ENCODE measurements at regions not wholly inside any gene's neighbourhood (a gene's known extent, or its start where the extent isn't known, plus 50 kb on each side); places are given as distances from the start of the nearest gene placed in this dataset.

DNA sequence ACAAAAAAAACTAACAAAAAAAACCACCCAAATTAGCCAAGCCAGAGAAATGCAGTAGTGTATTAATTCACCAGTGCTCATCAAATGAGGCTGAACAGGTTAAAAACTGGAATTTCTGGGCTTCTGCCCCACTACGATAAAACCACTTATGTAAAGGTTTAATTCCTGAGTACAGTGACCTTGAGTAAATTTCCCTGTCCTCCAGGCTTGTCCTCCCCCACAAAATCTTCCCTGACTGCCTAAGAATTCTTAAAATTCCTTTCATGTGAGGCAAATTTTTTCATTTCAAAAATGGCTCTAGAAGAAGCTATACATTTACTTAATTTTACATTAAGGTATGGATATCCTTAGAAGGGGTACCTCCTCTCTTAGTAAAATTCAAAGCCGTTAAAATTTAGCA, 80.1 kb upstream of the ID4 start:
- peak in 2 of 4 donors; percentile 24 to 37 for DNase-seq (ENCODE audit: low read depth in 4 of 4, low spot score in 3 of 4)

DNA sequence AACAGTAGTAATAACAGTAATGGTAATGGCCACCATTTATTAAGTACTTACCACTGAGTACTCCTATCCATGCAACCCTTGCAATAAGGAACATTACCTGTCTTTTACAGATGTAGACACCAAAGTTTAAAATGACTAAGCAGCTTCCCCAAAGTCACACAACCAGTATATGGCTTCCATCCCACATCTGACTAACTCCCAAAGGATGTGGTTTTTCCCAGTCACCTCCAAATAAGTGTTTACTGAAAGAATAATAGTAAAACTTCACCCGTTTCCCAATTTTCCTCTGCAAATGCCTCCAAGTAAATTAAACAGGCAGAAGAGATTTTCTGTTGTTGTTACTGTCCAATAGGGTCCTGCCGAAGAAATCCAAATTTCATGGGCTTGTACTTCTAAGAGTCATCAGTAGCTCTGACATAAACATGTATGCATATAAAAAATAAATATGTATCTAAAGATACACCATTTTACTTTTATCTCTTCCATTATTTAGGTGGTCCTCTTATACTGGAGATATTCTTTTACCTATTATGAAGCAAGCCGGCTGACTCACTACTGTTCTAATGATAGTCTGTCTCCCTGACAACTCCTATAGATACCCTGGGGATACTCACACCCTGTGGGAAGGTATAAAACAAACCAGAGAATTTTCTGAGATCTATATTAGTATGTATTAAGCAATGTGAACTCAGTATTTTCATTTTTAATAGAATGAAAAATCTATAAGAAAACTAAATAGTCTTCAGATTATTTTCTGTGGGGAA, 77.9 kb upstream of the ID4 start:
- DNase-seq (ENCODE audit: low read depth in 4 of 4, low spot score in 3 of 4), result no peak

DNA sequence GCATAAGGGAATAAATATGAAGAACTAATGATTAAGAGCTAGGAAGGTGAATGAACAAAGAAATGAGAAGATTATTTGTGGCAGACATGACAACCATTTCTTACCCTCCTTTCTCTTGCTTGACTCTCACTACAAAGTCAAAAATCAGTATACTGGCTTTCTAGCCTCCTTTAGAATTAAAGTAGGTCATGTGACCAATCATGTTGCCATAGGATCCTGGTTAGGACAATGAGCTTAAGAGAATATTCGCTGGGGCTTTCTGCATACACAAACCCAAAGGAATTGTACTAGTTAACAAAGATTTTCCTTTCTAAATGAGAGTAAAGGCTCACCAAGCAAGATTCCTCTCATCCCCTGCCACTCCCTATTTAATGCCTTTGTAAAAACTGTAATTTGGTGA, 76.0 kb upstream of the ID4 start:
- no peak for DNase-seq (ENCODE audit: low read depth in 4 of 4, low spot score in 3 of 4)

DNA sequence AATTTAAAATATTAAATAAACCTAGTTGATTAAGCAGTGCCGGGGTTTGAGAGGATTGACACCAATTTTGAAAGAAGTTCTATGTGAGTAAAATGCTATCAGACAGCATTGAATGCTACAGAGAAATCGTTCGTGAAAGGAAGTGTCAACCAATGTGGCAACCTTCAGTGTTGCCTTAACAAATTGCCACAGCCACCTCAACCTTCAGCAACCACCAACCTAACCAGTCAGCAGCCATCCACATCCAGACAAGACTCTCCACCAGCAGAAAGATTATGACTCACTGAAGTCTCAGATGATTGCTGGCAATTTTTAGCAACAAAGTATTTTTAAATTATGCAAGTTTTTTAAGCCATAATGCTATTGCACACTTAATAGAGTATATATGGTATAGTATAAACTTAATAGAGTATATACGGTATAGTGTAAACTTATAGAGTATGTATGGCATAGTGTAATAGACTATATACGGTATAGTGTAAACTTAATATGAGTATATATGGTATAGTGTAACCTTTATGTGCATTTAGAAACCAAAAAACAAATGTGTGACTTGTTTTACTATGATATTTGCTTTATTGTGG, 65.3 kb upstream of the ID4 start:
- DNase-seq (ENCODE audit: low read depth in 4 of 4, low spot score in 3 of 4), result no peak

DNA sequence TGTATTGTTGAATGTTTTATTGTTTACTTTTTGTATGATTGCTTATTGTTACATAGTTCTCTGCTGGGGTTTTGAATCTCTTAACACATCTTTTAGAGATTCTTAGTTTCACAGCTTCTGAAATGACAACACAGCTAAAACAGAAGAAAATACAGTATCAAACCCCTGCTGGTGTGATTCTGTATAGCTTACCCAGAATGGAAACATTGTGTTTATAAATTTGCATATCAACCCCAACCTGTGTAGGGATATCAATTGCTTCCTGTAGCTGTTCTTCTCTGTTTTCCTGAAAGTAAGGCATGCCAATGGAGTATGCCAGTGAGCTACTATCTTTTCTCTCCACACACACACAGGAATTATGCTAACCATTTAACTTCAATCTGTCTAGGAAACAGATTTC, 64.3 kb upstream of the ID4 start:
- no peak for DNase-seq (ENCODE audit: low read depth in 4 of 4, low spot score in 3 of 4)

DNA sequence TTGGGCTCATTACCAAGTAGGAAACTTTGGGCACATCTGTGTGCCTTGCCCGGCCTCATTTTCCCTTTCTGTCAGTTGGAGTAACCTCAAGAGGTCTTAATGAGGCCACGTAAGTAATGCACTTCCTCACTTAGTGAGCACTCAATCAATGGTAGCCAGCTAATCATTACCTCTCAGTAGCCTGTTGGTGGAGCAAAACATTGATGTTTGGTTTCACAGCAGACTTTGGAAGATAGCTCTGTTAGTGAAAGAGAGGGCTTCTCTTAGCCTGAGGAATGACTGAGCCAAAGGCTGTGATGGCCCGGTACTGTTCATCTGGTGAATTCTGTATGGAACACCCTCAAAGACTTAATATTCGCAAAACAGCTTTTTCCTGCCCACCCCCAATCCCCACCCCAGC, 55.9 kb upstream of the ID4 start:
- DNase-seq (ENCODE audit: low read depth in 4 of 4, low spot score in 3 of 4), result no peak

DNA sequence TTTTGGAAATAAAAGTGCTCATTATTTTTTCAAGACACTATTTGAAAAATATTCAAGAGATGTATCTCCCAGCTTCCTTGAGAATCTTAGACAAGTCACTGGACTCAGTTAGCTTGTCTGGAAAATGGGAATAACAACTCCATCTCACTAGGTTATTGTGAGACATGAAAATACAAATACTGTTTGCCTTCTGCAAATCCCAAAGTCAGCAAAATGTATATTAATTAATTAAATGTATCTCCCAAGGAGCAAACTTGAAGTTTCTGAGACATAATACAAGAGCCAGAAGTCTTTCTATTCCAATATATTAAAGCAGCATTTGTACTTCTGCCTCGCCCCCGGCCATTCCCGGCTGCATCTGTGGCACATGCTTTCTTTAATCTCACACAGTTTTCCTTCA, 54.6 kb upstream of the ID4 start:
- DNase-seq (ENCODE audit: low read depth in 4 of 4, low spot score in 3 of 4), result no peak

Measured in right renal pelvis (tissue), 4 donors.